ENCODE measurements at regions not wholly inside any gene's neighbourhood (a gene's known extent, or its start where the extent isn't known, plus 50 kb on each side); places are given as distances from the start of the nearest gene placed in this dataset.

DNA sequence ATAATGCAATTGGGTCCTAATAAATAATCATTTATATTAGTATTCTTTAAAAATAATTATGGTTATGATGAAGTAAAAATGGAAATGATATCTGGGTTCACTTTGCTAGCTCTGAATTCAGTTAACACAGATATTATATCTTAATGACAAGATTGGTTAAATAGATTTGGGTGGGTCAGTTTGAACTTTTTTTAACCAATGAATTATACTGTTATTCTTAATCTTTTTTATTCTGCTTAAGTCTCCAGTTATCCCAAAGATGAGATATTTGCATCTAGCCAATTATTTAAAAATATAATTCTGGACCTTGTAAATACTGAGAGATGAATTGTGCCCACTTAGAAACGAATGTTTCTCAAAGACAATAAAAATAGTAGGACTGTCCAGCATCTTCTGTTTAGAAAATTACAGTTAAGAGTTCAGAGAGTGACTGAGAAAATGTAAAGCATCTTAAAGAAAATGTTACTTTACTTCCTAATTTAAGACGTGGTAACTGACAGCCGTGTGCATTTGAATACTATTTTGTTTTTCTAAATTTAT, 345.2 kb downstream of the USP25 start:
- no peak for DNase-seq

DNA sequence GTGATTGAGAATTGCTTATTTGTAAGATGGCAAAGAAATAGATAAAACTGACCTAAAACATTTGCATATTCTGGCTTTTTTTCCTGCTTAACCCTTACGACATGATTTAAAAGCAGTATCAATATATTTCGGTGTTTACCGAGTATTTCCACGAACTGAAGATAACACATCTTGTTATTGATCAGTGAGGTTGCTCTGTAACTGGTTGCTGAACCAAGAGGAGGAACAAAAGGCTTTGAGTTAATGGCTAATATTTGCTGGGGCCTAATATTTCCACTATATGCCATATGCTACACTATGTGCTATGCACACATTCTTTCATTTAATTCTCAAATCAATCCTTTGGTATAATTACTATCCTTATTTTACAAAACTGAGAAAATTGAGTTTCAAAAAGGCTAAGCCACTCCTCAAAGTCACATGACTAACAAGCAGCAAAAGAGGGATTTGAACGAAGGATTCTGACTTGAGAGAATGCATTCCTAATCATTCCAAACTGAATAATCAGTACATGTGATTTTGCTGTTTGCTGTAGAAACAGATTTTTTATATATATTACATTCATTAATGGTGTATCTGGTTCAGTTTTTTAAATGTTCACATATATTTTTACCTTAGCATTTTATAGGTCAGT, 346.0 kb downstream of the USP25 start:
- DNase-seq: no peak

GRCh38 chr21:16076465-16076864, 346.7 kb downstream of the USP25 start:
- DNase-seq: no peak

DNA sequence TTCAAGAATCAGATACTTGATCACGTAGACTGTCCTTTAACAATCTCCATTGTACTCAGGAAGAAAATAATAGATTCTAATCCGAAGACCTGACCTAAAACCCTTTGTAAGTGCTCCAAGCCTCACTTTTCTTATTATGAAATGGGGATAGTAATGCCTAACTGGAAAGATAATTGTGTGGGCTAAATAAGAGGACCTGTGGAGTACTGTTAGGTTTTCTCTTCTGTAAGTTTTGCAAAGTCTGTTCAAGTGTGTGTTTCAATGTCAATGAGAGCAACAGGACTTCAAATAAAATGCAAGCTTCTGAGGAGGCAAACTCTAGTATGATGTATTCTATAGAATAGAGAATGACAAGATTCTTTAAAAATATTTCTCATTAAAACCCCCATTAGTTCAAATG, 348.6 kb downstream of the USP25 start:
- DNase-seq: no peak

- no peak for DNase-seq
Measured at GRCh38 chr21:16079830-16080229, 350.0 kb downstream of the USP25 start.

- no peak for DNase-seq
Measured at GRCh38 chr21:16081304-16081703, 351.5 kb downstream of the USP25 start.

GRCh38 chr21:16082038-16082816, 352.4 kb downstream of the USP25 start:
- DNase-seq: peak; percentile 58 to 84 (median 76)

- no peak for DNase-seq
Measured at GRCh38 chr21:16084776-16085364, 355.1 kb downstream of the USP25 start.

DNA sequence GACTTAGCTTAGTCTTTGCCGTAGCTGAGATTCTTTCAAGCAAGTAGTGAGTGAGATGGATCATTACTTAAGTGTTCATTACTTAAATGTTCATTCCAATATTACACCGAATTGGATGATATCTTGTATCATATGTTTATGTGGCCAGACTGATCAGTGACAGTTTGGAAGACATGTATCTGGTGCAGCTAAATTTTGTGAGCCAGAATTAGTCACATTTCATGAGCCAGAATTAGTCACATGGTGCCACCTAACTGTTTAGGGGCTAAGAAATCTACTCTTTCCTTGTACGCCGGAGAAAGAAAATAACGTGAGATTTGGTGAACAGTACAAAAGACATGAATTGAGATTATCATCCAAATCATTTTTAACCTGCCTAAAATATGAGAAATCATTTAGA, 355.6 kb downstream of the USP25 start:
- DNase-seq: no peak

- DNase-seq: no peak
Measured at GRCh38 chr21:16086121-16086520, 356.3 kb downstream of the USP25 start.

- DNase-seq: no peak
Measured at GRCh38 chr21:16086936-16087335, 357.2 kb downstream of the USP25 start.

- DNase-seq: no peak
Measured at GRCh38 chr21:16087523-16087922, 357.7 kb downstream of the USP25 start.

- DNase-seq: no peak
Measured at GRCh38 chr21:16088056-16088455, 358.3 kb downstream of the USP25 start.

DNA sequence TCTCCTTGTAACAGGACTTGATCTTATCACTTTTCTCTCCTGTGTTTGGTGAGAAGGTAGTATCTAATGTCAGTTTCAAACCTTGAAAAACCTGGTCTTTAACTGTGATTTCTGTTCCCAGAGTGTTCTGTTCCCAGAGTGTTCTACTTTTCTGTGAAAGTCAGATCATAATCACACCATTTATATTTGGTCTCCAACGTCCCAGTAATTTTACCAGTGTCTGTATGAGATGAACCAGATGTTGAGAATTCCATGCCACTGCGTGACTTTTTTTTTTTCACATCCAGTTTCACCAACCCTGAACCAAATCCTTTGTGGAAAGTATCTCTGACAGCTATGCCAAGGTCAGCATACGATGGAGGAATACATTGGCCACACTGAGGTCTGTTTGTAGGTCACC, 365.2 kb downstream of the USP25 start:
- no peak for DNase-seq

DNA sequence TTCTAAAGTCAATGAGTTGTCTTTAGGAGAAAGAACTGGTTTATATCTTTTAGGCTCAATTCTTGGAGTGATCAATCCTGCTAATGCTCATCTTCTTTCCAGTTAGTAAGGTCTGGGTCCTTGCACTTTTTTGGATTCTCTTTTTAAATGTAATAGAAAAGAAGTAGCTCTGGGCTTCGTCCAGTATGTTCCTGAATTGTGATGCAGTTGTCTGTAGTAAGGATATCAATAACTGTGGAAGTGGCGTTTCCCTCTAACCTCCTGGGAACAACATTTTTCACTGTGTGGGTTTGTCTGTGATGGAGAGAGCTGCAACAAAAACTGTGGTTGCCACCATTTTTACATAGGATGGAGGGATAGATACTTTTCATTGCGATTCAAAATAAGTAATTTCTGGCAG, 367.2 kb downstream of the USP25 start:
- no peak for DNase-seq

DNA sequence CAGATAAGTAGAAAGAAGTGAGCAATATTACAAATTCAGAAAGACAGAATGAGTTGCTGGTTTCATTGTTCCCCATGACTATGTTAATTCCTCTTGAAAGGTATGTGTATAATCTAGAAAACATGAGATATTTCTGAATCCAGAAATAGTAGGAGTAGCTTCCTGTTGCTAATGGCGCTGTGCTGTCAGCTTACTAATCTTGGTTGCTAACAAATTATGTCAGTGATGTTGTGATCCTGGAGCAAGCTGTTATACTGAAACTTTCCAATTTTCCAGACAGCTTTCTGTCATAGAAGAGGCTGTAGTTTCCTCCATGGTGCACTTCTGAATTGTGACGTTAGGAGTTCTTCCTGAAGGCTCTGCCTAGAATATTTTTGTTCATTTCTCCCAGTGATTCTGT, 372.3 kb downstream of the USP25 start:
- no peak for DNase-seq

DNA sequence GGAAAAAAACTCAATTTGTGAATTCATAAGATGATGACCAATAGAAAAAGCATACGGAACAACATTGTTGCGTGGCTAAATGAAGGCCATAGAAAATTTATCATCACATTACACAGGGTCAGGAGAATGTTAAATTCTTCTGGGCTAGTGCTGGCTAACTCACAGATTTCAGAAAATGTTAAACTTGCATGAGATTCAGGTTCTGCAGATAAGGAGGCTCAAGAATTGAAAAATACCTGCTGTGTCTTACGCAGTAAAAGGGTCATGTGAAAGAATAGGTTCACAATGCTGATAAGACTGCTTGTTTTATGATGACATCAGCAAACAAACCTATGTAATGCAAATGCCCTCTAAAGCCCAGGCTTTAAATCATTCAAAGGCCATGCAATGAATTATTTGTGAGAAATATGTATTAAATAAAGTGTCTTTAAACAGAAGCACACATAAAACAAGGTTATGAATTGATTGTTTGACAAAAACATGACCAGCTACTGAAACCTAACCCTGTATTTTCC, 378.8 kb downstream of the USP25 start:
- DNase-seq: no peak

DNA sequence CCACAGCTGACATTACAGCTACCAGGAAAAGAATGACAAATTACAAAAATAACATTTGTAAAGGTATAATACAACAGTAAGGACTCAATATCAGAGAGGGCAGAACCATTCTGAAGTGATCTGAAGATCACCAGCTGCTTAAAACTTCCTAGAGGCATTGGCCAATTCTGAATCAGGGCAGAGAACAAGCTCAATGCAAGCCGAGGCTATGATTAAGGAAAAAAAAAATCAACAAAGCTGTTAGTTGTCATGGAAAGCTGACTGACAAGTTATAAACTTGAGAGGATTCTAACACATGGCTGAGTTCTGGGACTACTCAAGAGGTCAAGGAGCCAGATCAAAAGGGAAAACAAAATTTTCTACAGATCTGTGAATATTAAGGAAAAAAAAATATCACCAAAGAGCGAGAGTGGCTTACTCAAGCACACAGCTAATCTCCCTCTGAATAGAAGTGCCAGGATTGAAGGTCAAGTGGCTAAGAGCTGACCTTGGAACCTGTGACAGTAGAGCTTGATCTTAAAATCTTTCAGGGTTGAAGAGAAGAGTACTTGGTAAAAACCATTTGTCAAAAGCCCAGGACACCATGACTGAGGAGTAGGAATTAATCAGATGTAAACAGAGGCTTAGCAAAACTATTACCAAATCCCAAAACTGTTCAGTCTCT, 383.4 kb downstream of the USP25 start:
- no peak for DNase-seq

DNA sequence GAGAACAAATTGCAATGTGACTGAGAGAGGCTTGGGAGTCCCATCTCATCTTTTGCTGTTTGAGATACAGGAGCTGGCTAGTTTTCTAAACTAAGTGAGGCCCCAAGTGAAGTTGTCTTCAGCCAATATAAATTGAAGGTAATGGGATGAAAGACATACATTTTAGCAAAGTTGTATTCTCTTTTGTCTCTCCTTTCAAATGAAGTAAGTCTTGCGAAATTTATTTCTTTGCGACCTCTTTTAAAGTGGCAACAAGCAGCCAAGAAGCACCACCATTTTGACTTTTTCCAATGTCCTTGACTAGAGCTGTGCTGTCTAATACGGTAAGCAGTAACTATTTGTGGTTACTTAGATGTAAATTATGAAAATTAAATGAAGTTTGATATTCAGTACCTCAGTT, 385.7 kb downstream of the USP25 start:
- no peak for DNase-seq

DNA sequence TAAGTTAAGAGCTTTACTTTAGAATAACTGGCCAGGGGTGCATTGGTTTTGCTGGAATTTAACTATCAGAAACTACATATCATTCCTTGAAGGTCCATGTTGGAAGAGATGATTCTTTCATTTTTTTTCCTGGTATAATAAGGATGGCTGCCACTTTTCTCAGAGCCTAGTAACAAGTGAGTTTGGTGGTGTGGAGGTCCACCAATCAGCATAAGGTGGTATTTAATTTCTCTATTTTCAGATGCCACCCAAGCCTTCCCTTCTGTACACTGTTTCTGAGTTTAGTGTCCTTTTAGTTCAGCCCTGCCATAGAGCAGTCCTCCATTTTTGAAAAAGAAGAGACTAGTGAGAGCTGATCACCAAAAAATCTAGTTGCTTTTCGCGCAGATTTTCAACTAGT, 386.3 kb downstream of the USP25 start:
- DNase-seq: no peak

GRCh38 chr21:16116798-16117197, 387.0 kb downstream of the USP25 start:
- no peak for DNase-seq

- no peak for DNase-seq
Measured at GRCh38 chr21:16117331-16117730, 387.5 kb downstream of the USP25 start.

All from suppressor macrophage treated with lipopolysaccharide for 1 hour (primary cell).